IPS DF 6.9 (cell line): ENCODE measurements at regions not wholly inside any gene's neighbourhood (a gene's known extent, or its start where the extent isn't known, plus 50 kb on each side); places are given as distances from the start of the nearest gene placed in this dataset.

Source experiments
- DNase-seq: peaks from one replicate; pipeline ENCODE4 v3.0.0-alpha.2; 2013; ENCODE audit warnings: low read depth, low spot score
- H3K27ac ChIP-seq: one replicate; pipeline ENCODE4 v1.5.1; 2013; ENCODE audit warnings: low read length, control low read depth
- H3K27me3 ChIP-seq: 2 replicates; pipeline ENCODE4 v1.6.1; 2013; ENCODE audit warnings: mild to moderate bottlenecking, low read length; ENCODE audit not compliant: control insufficient read depth, insufficient read depth
- H3K36me3 ChIP-seq: 2 replicates; pipeline ENCODE4 v1.6.1; 2013; ENCODE audit warnings: low read length; ENCODE audit not compliant: control insufficient read depth, insufficient read depth
- H3K4me1 ChIP-seq: 2 replicates; pipeline ENCODE4 v1.6.1; 2013; ENCODE audit warnings: low read length; ENCODE audit not compliant: control insufficient read depth, insufficient read depth
- H3K4me3 ChIP-seq: 2 replicates; pipeline ENCODE4 v1.5.1; 2013; ENCODE audit warnings: mild to moderate bottlenecking, low read length
- H3K9me3 ChIP-seq: 2 replicates; pipeline ENCODE4 v1.6.1; 2013; ENCODE audit warnings: low read length, inconsistent platforms; ENCODE audit not compliant: control insufficient read depth, insufficient read depth
- WGBS: extraction: QIAGEN DNeasy Blood & Tissue Kit; methylation state at CpG from one replicate; pipeline ENCODE4 v1.1.7; 2013; ENCODE audit warnings: mixed read lengths, missing lambda C conversion rate; ENCODE audit not compliant: insufficient read length, insufficient coverage; 5-methylcytosine and 5-hydroxymethylcytosine counted together

GRCh38 chr10:126846959-126847358 is 58.3 kb upstream of the DOCK1 start:
- H3K4me3 ChIP-seq: no peak overlapping the region
- no peaks in the 10 kb centered on the region for H3K9me3 ChIP-seq
- WGBS: no CpG with 5 or more reads among the region's 2 CpGs
- DNase-seq: no peak
- H3K4me1 ChIP-seq: peaks cover 2% of the 10 kb centered on the region; the same call in 1 of the 2 replicates
- no peak overlapping the region for H3K27ac ChIP-seq
- no peaks in the 10 kb centered on the region for H3K36me3 ChIP-seq
- no peaks in the 10 kb centered on the region for H3K27me3 ChIP-seq

- peaks cover 2% of the 10 kb centered on the region; the same call in 1 of the 2 replicates for H3K4me1 ChIP-seq
- WGBS: no CpG with 5 or more reads among the region's 7 CpGs
- no peak for DNase-seq
- no peaks in the 10 kb centered on the region for H3K27me3 ChIP-seq
- H3K36me3 ChIP-seq: no peaks in the 10 kb centered on the region
- no peak overlapping the region for H3K4me3 ChIP-seq
- no peak overlapping the region for H3K27ac ChIP-seq
- no peaks in the 10 kb centered on the region for H3K9me3 ChIP-seq
Observed at GRCh38 chr10:126847666-126848065, 57.6 kb upstream of the DOCK1 start.

GRCh38 chr10:126849646-126850045 is 55.6 kb upstream of the DOCK1 start:
- Histone ChIP-seq H3K27me3 (no peaks in the 10 kb centered on the region), H3K4me3 (no peak overlapping the region), H3K36me3 (no peaks in the 10 kb centered on the region), H3K4me1 (no peaks in the 10 kb centered on the region), H3K27ac (no peak overlapping the region), H3K9me3 (no peaks in the 10 kb centered on the region)
- DNase-seq: no peak
- WGBS: no CpG with 5 or more reads among the region's 3 CpGs

GRCh38 chr10:126851414-126852108 is 53.7 kb upstream of the DOCK1 start:
- Histone ChIP-seq H3K4me3 (no peak overlapping the region), H3K27me3 (no peaks in the 10 kb centered on the region), H3K27ac (no peak overlapping the region), H3K36me3 (no peaks in the 10 kb centered on the region), H3K9me3 (no peaks in the 10 kb centered on the region), H3K4me1 (no peaks in the 10 kb centered on the region)
- no peak for DNase-seq
- WGBS: no CpG with 5 or more reads among the region's 7 CpGs

GRCh38 chr10:126854726-126855495 is 50.3 kb upstream of the DOCK1 start:
- Histone ChIP-seq H3K36me3 (no peaks in the 10 kb centered on the region), H3K4me1 (no peaks in the 10 kb centered on the region), H3K27ac (no peak overlapping the region), H3K27me3 (no peaks in the 10 kb centered on the region), H3K4me3 (no peak overlapping the region), H3K9me3 (no peaks in the 10 kb centered on the region)
- no CpG with 5 or more reads among the region's 10 CpGs for WGBS
- DNase-seq: no peak
